ENCODE measurements at regions not wholly inside any gene's neighbourhood (a gene's known extent, or its start where the extent isn't known, plus 50 kb on each side); places are given as distances from the start of the nearest gene placed in this dataset.

- TF ChIP-seq CTCF (conservative IDR thresholded peaks at IDR 0.05 in 1 of 2, IDR thresholded peaks at IDR 0.05 in 1 of 2; ENCODE audit: extremely low read depth in 1 of 2, insufficient read depth in 1 of 2, low read depth in 1 of 2, low read length in 2 of 2) (no peak), EZH2 (IDR thresholded peaks at IDR 0.05; ENCODE audit: borderline replicate concordance, low read length) (no peak)
Observed at GRCh38 chr1:9475061-9475627, 64.1 kb upstream of the SLC25A33 start.

Data from mammary epithelial cell (primary cell).